Tibial nerve (tissue), 4 donors: ENCODE measurements at regions not wholly inside any gene's neighbourhood (a gene's known extent, or its start where the extent isn't known, plus 50 kb on each side); places are given as distances from the start of the nearest gene placed in this dataset.

Experiments used
- EP300 ChIP-seq, 2 donors: sonication (generic); formaldehyde crosslinking; IDR thresholded peaks; one replicate each; pipeline ENCODE4 v1.6.1; 2017; ENCODE audit warnings: antibody characterized with exemption in 2 of 2, mild to moderate bottlenecking in 1 of 2
- POLR2A ChIP-seq, 2 donors: fragments of 450-650 bp; IDR thresholded peaks; one replicate each; pipeline ENCODE4 v1.6.1; 2017; ENCODE audit warnings: antibody characterized with exemption in 2 of 2, mild to moderate bottlenecking in 2 of 2, moderate library complexity in 2 of 2
- TF ChIP-seq, protein P1 (sequence below), 5 experiments: fragments of 200-600 bp in 3 of 5; fragments of 450-650 bp in 2 of 5; sonication (generic) in 3 of 5; IDR thresholded peaks; one replicate each; pipeline ENCODE4 v1.5.1; 2016 to 2019; ENCODE audit warnings: antibody characterized with exemption in 5 of 5, mild to moderate bottlenecking in 3 of 5, moderate library complexity in 2 of 5

- TF ChIP-seq POLR2A (IDR thresholded peaks at IDR 0.05) (no peak), EP300 (IDR thresholded peaks at IDR 0.05) (no peak)
- TF ChIP-seq, protein P1, sequence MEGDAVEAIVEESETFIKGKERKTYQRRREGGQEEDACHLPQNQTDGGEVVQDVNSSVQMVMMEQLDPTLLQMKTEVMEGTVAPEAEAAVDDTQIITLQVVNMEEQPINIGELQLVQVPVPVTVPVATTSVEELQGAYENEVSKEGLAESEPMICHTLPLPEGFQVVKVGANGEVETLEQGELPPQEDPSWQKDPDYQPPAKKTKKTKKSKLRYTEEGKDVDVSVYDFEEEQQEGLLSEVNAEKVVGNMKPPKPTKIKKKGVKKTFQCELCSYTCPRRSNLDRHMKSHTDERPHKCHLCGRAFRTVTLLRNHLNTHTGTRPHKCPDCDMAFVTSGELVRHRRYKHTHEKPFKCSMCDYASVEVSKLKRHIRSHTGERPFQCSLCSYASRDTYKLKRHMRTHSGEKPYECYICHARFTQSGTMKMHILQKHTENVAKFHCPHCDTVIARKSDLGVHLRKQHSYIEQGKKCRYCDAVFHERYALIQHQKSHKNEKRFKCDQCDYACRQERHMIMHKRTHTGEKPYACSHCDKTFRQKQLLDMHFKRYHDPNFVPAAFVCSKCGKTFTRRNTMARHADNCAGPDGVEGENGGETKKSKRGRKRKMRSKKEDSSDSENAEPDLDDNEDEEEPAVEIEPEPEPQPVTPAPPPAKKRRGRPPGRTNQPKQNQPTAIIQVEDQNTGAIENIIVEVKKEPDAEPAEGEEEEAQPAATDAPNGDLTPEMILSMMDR (IDR thresholded peaks at IDR 0.05) = no peak
Observed at GRCh38 chr16:86800894-86801293, 222.5 kb downstream of the FOXL1 start.
